ENCODE measurements at regions not wholly inside any gene's neighbourhood (a gene's known extent, or its start where the extent isn't known, plus 50 kb on each side); places are given as distances from the start of the nearest gene placed in this dataset.

- Histone ChIP-seq H3K79me2 (ENCODE audit: low read depth) (no peaks in the 10 kb centered on the region), H3K4me2 (no peak overlapping the region), H3K4me3 (no peak overlapping the region), H3K27ac (no peak overlapping the region), H3K27me3 (no peaks in the 10 kb centered on the region), H3K9ac (no peak overlapping the region), H3K4me1 (peaks cover 12% of the 10 kb centered on the region), H2AFZ (replicated peaks) (no peak overlapping the region), H4K20me1 (ENCODE audit: low read depth) (no peaks in the 10 kb centered on the region), H3F3A (ENCODE audit: low read depth) (no peaks in the 10 kb centered on the region), H3K9me3 (ENCODE audit: low read depth) (no peaks in the 10 kb centered on the region), H3K36me3 (no peaks in the 10 kb centered on the region)
- H3K36me3 Mint-ChIP-seq: no peaks in the 10 kb centered on the region
- H3K4me1 Mint-ChIP-seq: peaks cover under 1% of the 10 kb centered on the region
- DNase-seq (ENCODE audit: low spot score): no peak
- peaks cover 3% of the 10 kb centered on the region for H3K9me3 Mint-ChIP-seq
- no peak overlapping the region for H3K4me3 Mint-ChIP-seq
- H3K27me3 Mint-ChIP-seq (ENCODE audit: insufficient read depth, low read depth): peaks cover 4% of the 10 kb centered on the region
- TF ChIP-seq, protein P1, sequence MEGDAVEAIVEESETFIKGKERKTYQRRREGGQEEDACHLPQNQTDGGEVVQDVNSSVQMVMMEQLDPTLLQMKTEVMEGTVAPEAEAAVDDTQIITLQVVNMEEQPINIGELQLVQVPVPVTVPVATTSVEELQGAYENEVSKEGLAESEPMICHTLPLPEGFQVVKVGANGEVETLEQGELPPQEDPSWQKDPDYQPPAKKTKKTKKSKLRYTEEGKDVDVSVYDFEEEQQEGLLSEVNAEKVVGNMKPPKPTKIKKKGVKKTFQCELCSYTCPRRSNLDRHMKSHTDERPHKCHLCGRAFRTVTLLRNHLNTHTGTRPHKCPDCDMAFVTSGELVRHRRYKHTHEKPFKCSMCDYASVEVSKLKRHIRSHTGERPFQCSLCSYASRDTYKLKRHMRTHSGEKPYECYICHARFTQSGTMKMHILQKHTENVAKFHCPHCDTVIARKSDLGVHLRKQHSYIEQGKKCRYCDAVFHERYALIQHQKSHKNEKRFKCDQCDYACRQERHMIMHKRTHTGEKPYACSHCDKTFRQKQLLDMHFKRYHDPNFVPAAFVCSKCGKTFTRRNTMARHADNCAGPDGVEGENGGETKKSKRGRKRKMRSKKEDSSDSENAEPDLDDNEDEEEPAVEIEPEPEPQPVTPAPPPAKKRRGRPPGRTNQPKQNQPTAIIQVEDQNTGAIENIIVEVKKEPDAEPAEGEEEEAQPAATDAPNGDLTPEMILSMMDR (IDR thresholded peaks at IDR 0.05): no peak
- TF ChIP-seq EZH2 (IDR thresholded peaks at IDR 0.05): no peak
- no peak for TF ChIP-seq EZH2phosphoT487 (IDR thresholded peaks at IDR 0.05)
- no peak overlapping the region for H3K27ac Mint-ChIP-seq
Observed at GRCh38 chr14:66140963-66141362, 345.2 kb upstream of the CCDC196 start.

- no peak for DNase-seq (ENCODE audit: low spot score)
- H3K9me3 Mint-ChIP-seq: peaks cover 7% of the 10 kb centered on the region
- H3K36me3 ChIP-seq: no peaks in the 10 kb centered on the region
- H3K4me2 ChIP-seq: no peak overlapping the region
- H3K79me2 ChIP-seq (ENCODE audit: low read depth): no peaks in the 10 kb centered on the region
- TF ChIP-seq, protein P1 (IDR thresholded peaks at IDR 0.05): no peak
- TF ChIP-seq EZH2phosphoT487 (IDR thresholded peaks at IDR 0.05): no peak
- TF ChIP-seq EZH2 (IDR thresholded peaks at IDR 0.05): no peak
- no peak overlapping the region for H3K27ac ChIP-seq
- H3K4me1 Mint-ChIP-seq: no peaks in the 10 kb centered on the region
- peaks cover 4% of the 10 kb centered on the region for H3K27me3 Mint-ChIP-seq (ENCODE audit: insufficient read depth, low read depth)
- no peak overlapping the region for H2AFZ ChIP-seq (replicated peaks)
- no peak overlapping the region for H3K4me3 ChIP-seq
- H3K9me3 ChIP-seq (ENCODE audit: low read depth): no peaks in the 10 kb centered on the region
- H3K27me3 ChIP-seq: no peaks in the 10 kb centered on the region
- H3K4me1 ChIP-seq: peaks cover 12% of the 10 kb centered on the region
- no peak overlapping the region for H3K27ac Mint-ChIP-seq
- no peak overlapping the region for H3K4me3 Mint-ChIP-seq
- no peaks in the 10 kb centered on the region for H3K36me3 Mint-ChIP-seq
- no peaks in the 10 kb centered on the region for H4K20me1 ChIP-seq (ENCODE audit: low read depth)
- no peak overlapping the region for H3K9ac ChIP-seq
- no peaks in the 10 kb centered on the region for H3F3A ChIP-seq (ENCODE audit: low read depth)
Observed at GRCh38 chr14:66141733-66142132, 344.4 kb upstream of the CCDC196 start.

DNA sequence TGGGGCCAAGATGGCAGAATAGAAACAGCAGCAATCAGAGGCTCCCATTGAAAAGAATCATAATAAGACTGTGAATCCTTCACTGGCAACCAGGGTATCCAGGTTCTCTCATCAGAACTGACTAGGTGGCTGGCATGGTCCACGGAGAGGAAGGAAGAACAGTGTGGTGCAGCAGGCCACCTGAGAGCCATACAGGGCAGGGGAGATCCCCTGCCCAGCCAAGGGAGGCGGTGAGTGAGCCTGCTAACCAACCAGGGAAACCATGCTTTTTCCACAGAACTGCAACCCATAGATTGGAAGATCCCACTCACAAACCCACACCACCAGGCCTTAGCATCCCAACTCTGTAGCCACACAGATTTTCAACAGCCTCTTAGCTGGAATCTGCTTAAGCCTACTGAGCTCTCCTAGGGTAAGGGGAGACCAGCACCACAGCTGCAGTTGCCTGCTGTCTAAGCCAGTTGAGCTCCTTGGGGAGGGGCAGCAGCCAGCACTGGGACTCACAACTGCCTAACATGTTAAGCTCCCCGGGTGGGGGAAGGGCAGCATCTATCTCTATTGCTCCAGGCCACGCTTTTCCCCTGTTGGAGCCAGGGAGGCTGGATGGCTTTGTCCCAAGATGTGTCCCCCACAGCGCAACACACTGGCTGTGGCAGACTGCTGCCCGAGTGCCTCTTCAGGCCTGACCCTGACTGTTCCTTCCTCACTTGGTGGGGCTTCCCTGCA is 342.6 kb upstream of the CCDC196 start:
- DNase-seq (ENCODE audit: low spot score): peak; percentile 32
- no peak overlapping the region for H3K9ac ChIP-seq
- peaks cover 7% of the 10 kb centered on the region for H3K9me3 Mint-ChIP-seq
- no peaks in the 10 kb centered on the region for H3F3A ChIP-seq (ENCODE audit: low read depth)
- H2AFZ ChIP-seq (replicated peaks): peak overlapping the region; percentile 68
- no peaks in the 10 kb centered on the region for H3K36me3 ChIP-seq
- no peak overlapping the region for H3K27ac Mint-ChIP-seq
- H3K4me2 ChIP-seq: no peak overlapping the region
- H3K4me3 Mint-ChIP-seq: no peak overlapping the region
- H3K79me2 ChIP-seq (ENCODE audit: low read depth): no peaks in the 10 kb centered on the region
- no peaks in the 10 kb centered on the region for H3K27me3 ChIP-seq
- no peak overlapping the region for H3K4me3 ChIP-seq
- no peaks in the 10 kb centered on the region for H3K4me1 Mint-ChIP-seq
- H3K27me3 Mint-ChIP-seq (ENCODE audit: insufficient read depth, low read depth): peaks cover 4% of the 10 kb centered on the region
- no peaks in the 10 kb centered on the region for H4K20me1 ChIP-seq (ENCODE audit: low read depth)
- H3K4me1 ChIP-seq: peaks cover 12% of the 10 kb centered on the region
- TF ChIP-seq EZH2 (IDR thresholded peaks at IDR 0.05) (no peak), EZH2phosphoT487 (IDR thresholded peaks at IDR 0.05) (no peak)
- TF ChIP-seq, protein P1 (IDR thresholded peaks at IDR 0.05): no peak
- H3K27ac ChIP-seq: no peak overlapping the region
- H3K9me3 ChIP-seq (ENCODE audit: low read depth): no peaks in the 10 kb centered on the region
- H3K36me3 Mint-ChIP-seq: no peaks in the 10 kb centered on the region

Data from neural progenitor cell (in vitro differentiated cells).